WTC11 (cell line): ENCODE measurements at regions not wholly inside any gene's neighbourhood (a gene's known extent, or its start where the extent isn't known, plus 50 kb on each side); places are given as distances from the start of the nearest gene placed in this dataset.
"Not testable (repeated sequence)": the region's sequence is repeated elsewhere in the genome, so short reads cannot be mapped to it uniquely, and the experiment has no call there.

Experiments
- ATAC-seq: fragments of 200-7000 bp; cut with Tn5 transposase; 2 replicates; pipeline ENCODE4 v1.10.0; 2021; ENCODE audit warnings: mild to moderate bottlenecking, moderate library complexity
- CTCF ChIA-PET: fragments of 300-600 bp; sonication (Branson Sonifier 250); formaldehyde crosslinking; loops from one replicate; lab custom pipeline; 2021; ENCODE audit warnings: antibody characterized with exemption; lab: Charles Lee
- POLR2A ChIA-PET: fragments of 350-600 bp; sonication (Branson Sonifier 250); formaldehyde crosslinking; loops from one replicate; lab custom pipeline; 2021; ENCODE audit warnings: antibody characterized with exemption; lab: Charles Lee
- DNase-seq: peaks from one replicate; pipeline ENCODE4 v3.0.0; 2021; ENCODE audit warnings: low spot score
- H3K27ac Mint-ChIP-seq: 2 replicates; pipeline ENCODE4 v1.8.0; 2021; ENCODE audit warnings: mixed read lengths
- H3K27me3 Mint-ChIP-seq: 2 replicates; pipeline ENCODE4 v1.8.0; 2021; ENCODE audit warnings: low read depth, mild to moderate bottlenecking, moderate library complexity, mixed read lengths
- H3K36me3 Mint-ChIP-seq: 2 replicates; pipeline ENCODE4 v1.8.0; 2021; ENCODE audit warnings: mixed read lengths
- H3K4me1 Mint-ChIP-seq: 2 replicates; pipeline ENCODE4 v1.8.0; 2022; ENCODE audit warnings: mixed read lengths
- H3K4me3 Mint-ChIP-seq: 2 replicates; pipeline ENCODE4 v1.8.0; 2021; ENCODE audit warnings: mild to moderate bottlenecking, moderate library complexity, mixed read lengths
- H3K9me3 Mint-ChIP-seq: 2 replicates; pipeline ENCODE4 v1.8.0; 2021; ENCODE audit warnings: mixed read lengths
- ESRRA ChIP-seq: sonication (generic); formaldehyde crosslinking; IDR thresholded peaks from 2 replicates; pipeline ENCODE4 v1.8.1; 2022; ENCODE audit warnings: mild to moderate bottlenecking, missing genetic modification reagents, borderline replicate concordance
- GRHL2 ChIP-seq: fragments of 250-450 bp; sonication (Bioruptor Pico); IDR thresholded peaks from 2 replicates; pipeline ENCODE4 v1.8.0; 2022; ENCODE audit warnings: mild to moderate bottlenecking, moderate library complexity; ENCODE audit not compliant: insufficient replicate concordance, severe bottlenecking
- GTF2I ChIP-seq: fragments of 250-450 bp; sonication (Bioruptor Pico); conservative IDR thresholded peaks from 2 replicates; pipeline ENCODE4 v1.4.0; 2021; ENCODE audit warnings: mild to moderate bottlenecking
- KAT7 ChIP-seq: sonication (generic); formaldehyde crosslinking; IDR thresholded peaks from 2 replicates; pipeline ENCODE4 v1.8.1; 2023; ENCODE audit warnings: missing genetic modification reagents, mild to moderate bottlenecking, borderline replicate concordance
- NFATC4 ChIP-seq: fragments of 250-450 bp; sonication (Bioruptor Pico); IDR thresholded peaks from 2 replicates; pipeline ENCODE4 v1.9.0; 2021; ENCODE audit warnings: mild to moderate bottlenecking
- TP53 ChIP-seq: sonication (generic); formaldehyde crosslinking; IDR thresholded peaks from 2 replicates; pipeline ENCODE4 v1.8.1; 2023; ENCODE audit warnings: mild to moderate bottlenecking, missing genetic modification reagents
- ZBTB21 ChIP-seq: sonication (generic); formaldehyde crosslinking; IDR thresholded peaks from 2 replicates; pipeline ENCODE4 v1.8.1; 2023; ENCODE audit warnings: mild to moderate bottlenecking, missing genetic modification reagents, borderline replicate concordance
- ZNF232 ChIP-seq: sonication (generic); formaldehyde crosslinking; IDR thresholded peaks from 2 replicates; pipeline ENCODE4 v1.8.0; 2022; ENCODE audit warnings: mild to moderate bottlenecking, missing genetic modification reagents
- TF ChIP-seq, protein P1 (sequence below): sonication (generic); formaldehyde crosslinking; conservative IDR thresholded peaks from 2 replicates; pipeline ENCODE4 v1.8.1; 2022; ENCODE audit warnings: mild to moderate bottlenecking, missing genetic modification reagents
- TF ChIP-seq, protein P2 (sequence below): sonication (generic); formaldehyde crosslinking; IDR thresholded peaks from 2 replicates; pipeline ENCODE4 v1.8.1; 2022; ENCODE audit warnings: mild to moderate bottlenecking, moderate library complexity, missing genetic modification reagents
- TF ChIP-seq, protein P3 (sequence below): sonication (generic); formaldehyde crosslinking; IDR thresholded peaks from 2 replicates; pipeline ENCODE4 v1.8.0; 2022; ENCODE audit warnings: missing genetic modification reagents
- TF ChIP-seq, protein P4 (sequence below): sonication (generic); formaldehyde crosslinking; IDR thresholded peaks from 2 replicates; pipeline ENCODE4 v1.8.1; 2022; ENCODE audit warnings: mild to moderate bottlenecking, missing genetic modification reagents, moderate library complexity, borderline replicate concordance
- TF ChIP-seq, protein P5 (sequence below): sonication (generic); formaldehyde crosslinking; IDR thresholded peaks from 2 replicates; pipeline ENCODE4 v1.8.0; 2022; ENCODE audit warnings: mild to moderate bottlenecking, missing genetic modification reagents

DNA sequence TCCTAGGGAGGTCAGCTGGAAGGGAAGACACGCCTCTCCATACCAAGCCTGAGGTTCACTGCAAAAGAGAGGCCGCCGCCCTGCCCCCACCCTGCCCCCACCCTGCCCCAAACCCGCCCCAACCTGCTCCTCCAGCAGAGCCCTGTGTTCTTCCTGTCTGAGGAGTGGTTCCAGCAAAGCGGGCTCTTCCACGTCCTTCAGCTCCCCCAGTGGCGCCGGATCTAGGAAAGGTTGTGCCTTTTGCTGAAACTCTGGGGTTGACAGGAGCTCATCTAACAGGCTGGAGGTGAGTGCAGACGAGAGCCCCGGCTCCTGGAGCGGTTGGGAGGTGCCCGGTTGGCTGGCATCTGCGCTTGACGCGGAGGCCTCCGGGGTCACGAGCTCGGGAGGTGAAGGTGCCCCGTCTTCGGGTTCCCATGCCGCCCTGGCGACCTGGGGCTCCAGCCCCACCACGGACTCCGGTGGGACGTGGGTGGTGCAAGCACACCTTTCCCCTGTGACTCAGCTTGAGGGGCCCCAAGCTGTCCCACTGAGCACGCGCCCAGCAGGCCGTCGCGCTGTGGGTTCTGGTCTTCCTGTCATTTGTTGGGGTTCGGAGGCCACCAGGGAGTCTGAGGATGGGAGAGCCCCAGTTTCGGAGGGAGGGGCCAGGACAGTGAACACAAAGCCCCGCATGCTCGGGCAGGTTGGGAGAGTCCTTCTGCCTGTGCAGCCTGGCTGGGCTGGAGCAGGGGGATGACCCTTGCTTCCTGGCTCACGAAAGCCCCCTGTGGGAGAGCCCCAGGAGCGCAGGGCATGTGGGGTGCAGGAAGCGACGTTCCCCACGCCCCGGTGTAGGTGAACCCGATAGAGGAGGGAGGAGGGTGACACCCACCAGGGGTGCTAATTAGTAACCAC lies 1467.1 kb downstream of the FOXD4L5 start:
- TF ChIP-seq, protein P1, sequence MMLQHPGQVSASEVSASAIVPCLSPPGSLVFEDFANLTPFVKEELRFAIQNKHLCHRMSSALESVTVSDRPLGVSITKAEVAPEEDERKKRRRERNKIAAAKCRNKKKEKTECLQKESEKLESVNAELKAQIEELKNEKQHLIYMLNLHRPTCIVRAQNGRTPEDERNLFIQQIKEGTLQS (CRISPR knock-in tag), result no peak
- TF ChIP-seq NFATC4 (CRISPR knock-in tag) (no peak), ESRRA (CRISPR knock-in tag) (no peak)
- H3K27me3 Mint-ChIP-seq, result peaks cover 67% of the 10 kb centered on the region
- POLR2A ChIA-PET, result interaction anchor here (1.5 kb wide), 1 partner anchor 1017 kb away, joined by 4 read pairs; no protein-coding TSS in a partner anchor
- H3K9me3 Mint-ChIP-seq, result peaks cover 33% of the 10 kb centered on the region
- DNase-seq, result peak; percentile 73
- peak overlapping the region; percentile 70 for H3K4me3 Mint-ChIP-seq
- peak; percentile 31 for ATAC-seq
- H3K27ac Mint-ChIP-seq, result no peak overlapping the region
- peaks cover 42% of the 10 kb centered on the region for H3K36me3 Mint-ChIP-seq
- CTCF ChIA-PET, result interaction anchor here (1.1 to 1.5 kb wide), 3 partner anchors 1015 to 1018 kb away, joined by 4 to 7 read pairs (median 5); no protein-coding TSS in a partner anchor
- H3K4me1 Mint-ChIP-seq, result peaks cover 16% of the 10 kb centered on the region

DNA sequence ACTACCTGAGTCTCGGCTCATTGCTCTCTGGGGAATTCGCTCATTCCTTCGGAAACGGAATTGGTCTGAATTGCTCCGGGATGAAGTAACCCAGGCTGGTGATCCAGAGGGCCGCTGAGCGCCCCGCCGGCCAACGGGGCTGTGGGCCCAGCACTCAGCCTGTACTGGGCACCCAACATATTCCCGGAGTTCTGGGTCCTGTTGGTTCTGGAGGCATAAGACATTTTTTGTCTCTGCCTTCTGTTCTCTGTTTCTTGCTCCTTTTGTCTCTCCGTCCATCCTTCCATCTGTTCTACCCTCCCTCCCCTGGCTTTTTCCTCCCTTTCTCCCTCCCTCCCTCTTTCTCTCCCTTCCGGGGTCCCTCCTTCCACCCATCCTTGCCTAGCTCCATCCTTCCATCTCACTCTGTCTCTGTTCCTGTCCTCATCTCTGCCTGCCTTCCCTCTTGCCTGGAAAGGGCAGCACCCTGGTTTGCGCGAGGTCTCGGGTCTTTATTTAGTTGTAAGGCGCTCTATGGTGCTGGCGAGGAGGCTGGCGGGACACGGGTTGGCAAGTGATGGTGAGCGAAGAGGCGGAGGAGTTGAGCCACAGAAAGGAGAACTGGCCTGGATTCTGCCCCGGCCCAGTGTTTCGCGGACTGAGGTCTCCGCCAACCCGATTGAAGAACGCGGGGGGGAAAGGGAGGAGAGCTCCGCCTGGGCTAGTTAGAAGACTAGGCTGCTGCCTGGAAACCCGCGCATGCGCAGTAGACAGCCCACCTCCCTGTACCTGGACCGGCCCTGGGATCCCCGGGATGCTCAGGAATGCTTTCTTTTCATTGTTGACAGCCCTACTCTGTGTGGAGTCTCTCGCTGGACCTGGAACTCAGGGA lies 1468.0 kb downstream of the FOXD4L5 start:
- DNase-seq (peak; percentile 100), ATAC-seq (peak; percentile 98)
- Mint-ChIP-seq H3K36me3 (peaks cover 40% of the 10 kb centered on the region), H3K4me3 (peak overlapping the region; percentile 70), H3K9me3 (peaks cover 28% of the 10 kb centered on the region), H3K27me3 (peaks cover 61% of the 10 kb centered on the region), H3K4me1 (peaks cover 16% of the 10 kb centered on the region), H3K27ac (no peak overlapping the region)
- TF ChIP-seq, protein P2, sequence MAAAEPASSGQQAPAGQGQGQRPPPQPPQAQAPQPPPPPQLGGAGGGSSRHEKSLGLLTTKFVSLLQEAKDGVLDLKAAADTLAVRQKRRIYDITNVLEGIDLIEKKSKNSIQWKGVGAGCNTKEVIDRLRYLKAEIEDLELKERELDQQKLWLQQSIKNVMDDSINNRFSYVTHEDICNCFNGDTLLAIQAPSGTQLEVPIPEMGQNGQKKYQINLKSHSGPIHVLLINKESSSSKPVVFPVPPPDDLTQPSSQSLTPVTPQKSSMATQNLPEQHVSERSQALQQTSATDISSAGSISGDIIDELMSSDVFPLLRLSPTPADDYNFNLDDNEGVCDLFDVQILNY, result no peak
- TF ChIP-seq, protein P3, sequence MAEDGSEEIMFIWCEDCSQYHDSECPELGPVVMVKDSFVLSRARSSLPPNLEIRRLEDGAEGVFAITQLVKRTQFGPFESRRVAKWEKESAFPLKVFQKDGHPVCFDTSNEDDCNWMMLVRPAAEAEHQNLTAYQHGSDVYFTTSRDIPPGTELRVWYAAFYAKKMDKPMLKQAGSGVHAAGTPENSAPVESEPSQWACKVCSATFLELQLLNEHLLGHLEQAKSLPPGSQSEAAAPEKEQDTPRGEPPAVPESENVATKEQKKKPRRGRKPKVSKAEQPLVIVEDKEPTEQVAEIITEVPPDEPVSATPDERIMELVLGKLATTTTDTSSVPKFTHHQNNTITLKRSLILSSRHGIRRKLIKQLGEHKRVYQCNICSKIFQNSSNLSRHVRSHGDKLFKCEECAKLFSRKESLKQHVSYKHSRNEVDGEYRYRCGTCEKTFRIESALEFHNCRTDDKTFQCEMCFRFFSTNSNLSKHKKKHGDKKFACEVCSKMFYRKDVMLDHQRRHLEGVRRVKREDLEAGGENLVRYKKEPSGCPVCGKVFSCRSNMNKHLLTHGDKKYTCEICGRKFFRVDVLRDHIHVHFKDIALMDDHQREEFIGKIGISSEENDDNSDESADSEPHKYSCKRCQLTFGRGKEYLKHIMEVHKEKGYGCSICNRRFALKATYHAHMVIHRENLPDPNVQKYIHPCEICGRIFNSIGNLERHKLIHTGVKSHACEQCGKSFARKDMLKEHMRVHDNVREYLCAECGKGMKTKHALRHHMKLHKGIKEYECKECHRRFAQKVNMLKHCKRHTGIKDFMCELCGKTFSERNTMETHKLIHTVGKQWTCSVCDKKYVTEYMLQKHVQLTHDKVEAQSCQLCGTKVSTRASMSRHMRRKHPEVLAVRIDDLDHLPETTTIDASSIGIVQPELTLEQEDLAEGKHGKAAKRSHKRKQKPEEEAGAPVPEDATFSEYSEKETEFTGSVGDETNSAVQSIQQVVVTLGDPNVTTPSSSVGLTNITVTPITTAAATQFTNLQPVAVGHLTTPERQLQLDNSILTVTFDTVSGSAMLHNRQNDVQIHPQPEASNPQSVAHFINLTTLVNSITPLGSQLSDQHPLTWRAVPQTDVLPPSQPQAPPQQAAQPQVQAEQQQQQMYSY (CRISPR knock-in tag), result no peak
- TF ChIP-seq, protein P4, sequence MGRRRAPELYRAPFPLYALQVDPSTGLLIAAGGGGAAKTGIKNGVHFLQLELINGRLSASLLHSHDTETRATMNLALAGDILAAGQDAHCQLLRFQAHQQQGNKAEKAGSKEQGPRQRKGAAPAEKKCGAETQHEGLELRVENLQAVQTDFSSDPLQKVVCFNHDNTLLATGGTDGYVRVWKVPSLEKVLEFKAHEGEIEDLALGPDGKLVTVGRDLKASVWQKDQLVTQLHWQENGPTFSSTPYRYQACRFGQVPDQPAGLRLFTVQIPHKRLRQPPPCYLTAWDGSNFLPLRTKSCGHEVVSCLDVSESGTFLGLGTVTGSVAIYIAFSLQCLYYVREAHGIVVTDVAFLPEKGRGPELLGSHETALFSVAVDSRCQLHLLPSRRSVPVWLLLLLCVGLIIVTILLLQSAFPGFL, result no peak
- no peak for TF ChIP-seq ZNF232
- TF ChIP-seq, protein P5, sequence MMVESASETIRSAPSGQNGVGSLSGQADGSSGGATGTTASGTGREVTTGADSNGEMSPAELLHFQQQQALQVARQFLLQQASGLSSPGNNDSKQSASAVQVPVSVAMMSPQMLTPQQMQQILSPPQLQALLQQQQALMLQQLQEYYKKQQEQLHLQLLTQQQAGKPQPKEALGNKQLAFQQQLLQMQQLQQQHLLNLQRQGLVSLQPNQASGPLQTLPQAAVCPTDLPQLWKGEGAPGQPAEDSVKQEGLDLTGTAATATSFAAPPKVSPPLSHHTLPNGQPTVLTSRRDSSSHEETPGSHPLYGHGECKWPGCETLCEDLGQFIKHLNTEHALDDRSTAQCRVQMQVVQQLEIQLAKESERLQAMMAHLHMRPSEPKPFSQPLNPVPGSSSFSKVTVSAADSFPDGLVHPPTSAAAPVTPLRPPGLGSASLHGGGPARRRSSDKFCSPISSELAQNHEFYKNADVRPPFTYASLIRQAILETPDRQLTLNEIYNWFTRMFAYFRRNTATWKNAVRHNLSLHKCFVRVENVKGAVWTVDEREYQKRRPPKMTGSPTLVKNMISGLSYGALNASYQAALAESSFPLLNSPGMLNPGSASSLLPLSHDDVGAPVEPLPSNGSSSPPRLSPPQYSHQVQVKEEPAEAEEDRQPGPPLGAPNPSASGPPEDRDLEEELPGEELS (CRISPR knock-in tag), result no peak
- TF ChIP-seq GTF2I (CRISPR knock-in tag), result no peak
- no peak for TF ChIP-seq GRHL2 (CRISPR knock-in tag)
- TF ChIP-seq ZBTB21 (CRISPR knock-in tag), result no peak
- TF ChIP-seq TP53 (CRISPR knock-in tag), result no peak
- TF ChIP-seq KAT7 (CRISPR knock-in tag), result no peak
- POLR2A ChIA-PET, result interaction anchor here (1.5 kb wide), 1 partner anchor 1016 kb away, joined by 4 read pairs; no protein-coding TSS in a partner anchor
- CTCF ChIA-PET, result interaction anchor here (1.1 to 1.5 kb wide), 3 partner anchors 1015 to 1017 kb away, joined by 4 to 7 read pairs (median 5); no protein-coding TSS in a partner anchor

DNA sequence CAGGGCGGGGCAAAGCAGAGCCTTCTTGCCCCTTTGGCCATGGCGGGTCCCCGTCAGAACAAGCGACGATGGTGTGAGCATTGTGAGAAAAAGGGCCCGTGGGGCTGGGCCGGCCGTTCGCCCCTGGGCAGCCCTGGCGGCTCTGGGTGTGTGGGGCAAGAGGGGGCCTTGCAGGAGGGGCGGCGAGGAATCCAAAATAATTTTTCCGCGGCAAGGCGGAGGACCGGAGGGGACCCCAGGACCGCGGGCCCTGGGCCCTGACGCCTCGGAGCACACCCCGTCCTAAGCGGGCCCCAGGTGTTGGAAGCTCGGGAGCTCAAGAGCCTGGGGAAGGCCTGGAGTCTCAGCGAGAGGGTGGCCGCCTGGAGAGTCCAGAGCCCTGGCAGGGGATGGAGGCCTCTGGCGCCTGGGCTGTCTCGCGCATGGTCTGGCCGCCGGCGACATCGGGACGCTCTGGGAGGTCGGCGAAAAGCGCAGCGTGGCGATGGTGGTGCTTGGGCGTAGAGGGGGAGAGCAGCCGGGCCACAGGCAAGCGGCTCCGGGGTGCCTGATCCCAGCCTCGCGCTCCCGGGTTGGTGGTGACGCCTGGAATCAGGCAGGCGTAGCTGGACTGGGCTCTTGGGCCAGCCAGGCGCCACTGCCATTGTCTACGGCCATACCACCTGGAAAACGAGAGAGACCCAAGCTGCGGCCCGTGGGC lies 1469.9 kb downstream of the FOXD4L5 start:
- ATAC-seq, H3K27ac Mint-ChIP-seq, POLR2A ChIA-PET, H3K4me3 Mint-ChIP-seq, DNase-seq, CTCF ChIA-PET: not testable (repeated sequence)
- H3K36me3 Mint-ChIP-seq, result peaks cover 43% of the 10 kb centered on the region
- H3K4me1 Mint-ChIP-seq, result peaks cover 16% of the 10 kb centered on the region
- peaks cover 35% of the 10 kb centered on the region for H3K9me3 Mint-ChIP-seq
- H3K27me3 Mint-ChIP-seq, result peaks cover 53% of the 10 kb centered on the region

DNA sequence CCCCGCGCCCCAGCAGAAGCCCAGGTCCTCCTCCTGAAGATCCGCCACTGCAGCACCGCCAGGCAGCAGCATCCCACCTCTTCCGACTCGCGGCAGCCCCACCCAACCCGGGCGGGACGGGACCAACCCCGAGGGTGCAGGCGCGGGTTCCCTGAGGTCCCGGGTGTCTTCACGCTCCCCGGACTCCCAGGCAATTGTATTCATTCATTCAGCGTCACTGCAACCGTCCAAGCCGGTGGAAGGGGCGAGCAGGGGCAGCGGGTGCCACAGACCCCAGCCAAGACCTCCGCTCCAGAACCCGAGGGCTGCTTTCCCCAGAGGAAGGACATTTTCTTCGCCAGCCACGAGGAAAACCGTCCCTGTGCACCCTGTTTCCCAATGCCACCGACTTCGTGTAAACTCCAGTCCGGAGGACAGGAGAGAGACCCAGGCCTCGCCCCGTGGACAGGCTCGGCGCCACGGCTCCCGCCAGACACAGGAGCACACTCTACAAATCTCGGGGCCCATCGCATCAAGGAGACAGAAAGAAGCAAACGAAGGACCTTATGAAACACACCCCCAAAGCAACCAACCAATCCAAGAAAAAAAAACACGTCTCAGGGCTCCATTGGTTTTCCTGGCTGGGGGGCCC lies 1471.5 kb downstream of the FOXD4L5 start:
- POLR2A ChIA-PET, H3K27ac Mint-ChIP-seq, ATAC-seq, DNase-seq, CTCF ChIA-PET, H3K4me3 Mint-ChIP-seq: not testable (repeated sequence)
- H3K27me3 Mint-ChIP-seq, result peaks cover 48% of the 10 kb centered on the region
- H3K9me3 Mint-ChIP-seq, result peaks cover 49% of the 10 kb centered on the region
- peaks cover 16% of the 10 kb centered on the region for H3K4me1 Mint-ChIP-seq
- H3K36me3 Mint-ChIP-seq, result peaks cover 49% of the 10 kb centered on the region
